Thyroid gland (tissue), 4 donors: ENCODE measurements at regions not wholly inside any gene's neighbourhood (a gene's known extent, or its start where the extent isn't known, plus 50 kb on each side); places are given as distances from the start of the nearest gene placed in this dataset.

Experiments used
- DNase-seq, 2 donors: peaks; one replicate each; pipeline ENCODE4 v3.0.0-alpha.2; 2019
- H3K27ac ChIP-seq, 3 donors: fragments of 200-600 bp; sonication (generic); 1 replicate in 2 of 3; 2 replicates in 1 of 3; pipeline ENCODE4 v1.5.1; 2016 to 2019; ENCODE audit warnings: mild to moderate bottlenecking in 1 of 3, moderate library complexity in 1 of 3
- H3K27me3 ChIP-seq: fragments of 200-600 bp; sonication (generic); one replicate; pipeline ENCODE4 v1.5.1; 2019
- H3K36me3 ChIP-seq, 2 donors: fragments of 200-600 bp; sonication (generic); one replicate each; pipeline ENCODE4 v1.5.1; 2016 to 2019
- H3K4me1 ChIP-seq, 2 donors: fragments of 200-600 bp; sonication (generic); one replicate each; pipeline ENCODE4 v1.5.1; 2017 to 2019
- H3K4me3 ChIP-seq, 3 donors: fragments of 200-600 bp; sonication (generic); replicated peaks in 1 of 3; 1 replicate in 2 of 3; 2 replicates in 1 of 3; pipeline ENCODE4 v1.5.1; 2016; ENCODE audit warnings: mild to moderate bottlenecking in 1 of 3
- H3K9me3 ChIP-seq: fragments of 200-600 bp; sonication (generic); one replicate; pipeline ENCODE4 v1.5.1; 2017
- POLR2A ChIP-seq, 2 donors: fragments of 450-650 bp; IDR thresholded peaks; one replicate each; pipeline ENCODE4 v1.6.1; 2017; ENCODE audit warnings: antibody characterized with exemption in 2 of 2, mild to moderate bottlenecking in 2 of 2, moderate library complexity in 1 of 2
- WGBS, 2 donors: methylation state at CpG; one replicate each; pipeline ENCODE4 v1.1.5; 2017; 5-methylcytosine and 5-hydroxymethylcytosine counted together
- intact Hi-C: fragments of 100-400 bp; cut with DNase I; formaldehyde crosslinking; loops from one replicate; pipeline ENCODE4 v1.15.1; 2023
- TF ChIP-seq, protein P1 (sequence below), 6 experiments: fragments of 200-600 bp in 3 of 6; fragments of 450-650 bp in 3 of 6; sonication (generic) in 3 of 6; IDR thresholded peaks; one replicate each; pipeline ENCODE4 v1.5.1; 2016 to 2019; ENCODE audit warnings: antibody characterized with exemption in 6 of 6, mild to moderate bottlenecking in 2 of 6, inconsistent platforms in 1 of 6, moderate library complexity in 1 of 6

DNA sequence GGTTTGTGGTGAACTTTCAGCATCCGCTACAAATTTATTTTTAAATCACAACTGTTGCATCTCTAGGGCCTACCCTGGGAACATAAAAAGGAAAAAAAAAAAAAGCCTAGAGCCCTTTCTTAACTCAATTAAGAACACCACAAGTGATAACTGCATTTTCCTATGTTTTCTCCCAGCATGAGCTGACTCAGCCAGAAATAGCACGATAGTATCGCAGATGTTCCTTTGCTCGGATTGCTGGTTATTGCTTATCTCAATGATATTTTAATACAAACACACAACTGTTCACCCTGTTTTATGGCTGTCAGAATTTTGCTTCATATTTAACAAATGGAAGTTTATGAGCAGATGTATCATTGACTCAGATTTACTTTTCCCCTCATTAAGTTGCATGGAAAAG, 251.8 kb upstream of the SUCLG2 start:
- no peak overlapping the region for H3K27ac ChIP-seq
- WGBS, 2 donors = 79 to 88% methylated on average over 4 of the region's 4 CpGs
- TF ChIP-seq, protein P1, sequence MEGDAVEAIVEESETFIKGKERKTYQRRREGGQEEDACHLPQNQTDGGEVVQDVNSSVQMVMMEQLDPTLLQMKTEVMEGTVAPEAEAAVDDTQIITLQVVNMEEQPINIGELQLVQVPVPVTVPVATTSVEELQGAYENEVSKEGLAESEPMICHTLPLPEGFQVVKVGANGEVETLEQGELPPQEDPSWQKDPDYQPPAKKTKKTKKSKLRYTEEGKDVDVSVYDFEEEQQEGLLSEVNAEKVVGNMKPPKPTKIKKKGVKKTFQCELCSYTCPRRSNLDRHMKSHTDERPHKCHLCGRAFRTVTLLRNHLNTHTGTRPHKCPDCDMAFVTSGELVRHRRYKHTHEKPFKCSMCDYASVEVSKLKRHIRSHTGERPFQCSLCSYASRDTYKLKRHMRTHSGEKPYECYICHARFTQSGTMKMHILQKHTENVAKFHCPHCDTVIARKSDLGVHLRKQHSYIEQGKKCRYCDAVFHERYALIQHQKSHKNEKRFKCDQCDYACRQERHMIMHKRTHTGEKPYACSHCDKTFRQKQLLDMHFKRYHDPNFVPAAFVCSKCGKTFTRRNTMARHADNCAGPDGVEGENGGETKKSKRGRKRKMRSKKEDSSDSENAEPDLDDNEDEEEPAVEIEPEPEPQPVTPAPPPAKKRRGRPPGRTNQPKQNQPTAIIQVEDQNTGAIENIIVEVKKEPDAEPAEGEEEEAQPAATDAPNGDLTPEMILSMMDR (IDR thresholded peaks at IDR 0.05) = no peak
- no peak for TF ChIP-seq POLR2A (IDR thresholded peaks at IDR 0.05)
- intact Hi-C loops = no loop called here
- H3K9me3 ChIP-seq = no peaks in the 10 kb centered on the region
- DNase-seq = no peak
- no peaks in the 10 kb centered on the region for H3K27me3 ChIP-seq
- H3K4me3 ChIP-seq = no peak overlapping the region
- no peaks in the 10 kb centered on the region for H3K36me3 ChIP-seq
- H3K4me1 ChIP-seq = no peaks in the 10 kb centered on the region

DNA sequence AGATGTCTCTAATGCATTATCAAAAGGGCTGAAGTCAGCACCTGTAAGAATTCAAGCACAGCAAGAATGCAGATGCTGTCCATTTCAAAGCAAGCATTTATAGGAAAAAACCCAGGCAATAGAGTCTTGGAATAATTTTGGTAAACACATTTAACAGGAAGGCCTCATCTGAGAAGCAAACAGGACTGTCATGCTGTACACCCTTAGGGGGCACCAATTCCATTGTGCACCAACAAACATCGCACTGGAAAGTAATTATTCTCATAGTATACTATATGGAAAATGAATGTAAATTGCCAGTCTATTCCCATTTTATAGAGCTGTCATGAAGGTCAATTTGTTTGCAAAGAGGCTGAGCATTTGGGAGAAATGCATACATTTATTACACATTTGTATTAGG, 247.3 kb upstream of the SUCLG2 start:
- Histone ChIP-seq H3K36me3 (no peaks in the 10 kb centered on the region), H3K27me3 (no peaks in the 10 kb centered on the region), H3K27ac (no peak overlapping the region), H3K4me3 (no peak overlapping the region), H3K4me1 (no peaks in the 10 kb centered on the region), H3K9me3 (no peaks in the 10 kb centered on the region)
- no peak for TF ChIP-seq POLR2A (IDR thresholded peaks at IDR 0.05)
- TF ChIP-seq, protein P1 (IDR thresholded peaks at IDR 0.05) = no peak
- DNase-seq = no peak
- WGBS, 2 donors = 79 to 82% methylated on average over 1 of the region's 1 CpG
- intact Hi-C loops = no loop called here

DNA sequence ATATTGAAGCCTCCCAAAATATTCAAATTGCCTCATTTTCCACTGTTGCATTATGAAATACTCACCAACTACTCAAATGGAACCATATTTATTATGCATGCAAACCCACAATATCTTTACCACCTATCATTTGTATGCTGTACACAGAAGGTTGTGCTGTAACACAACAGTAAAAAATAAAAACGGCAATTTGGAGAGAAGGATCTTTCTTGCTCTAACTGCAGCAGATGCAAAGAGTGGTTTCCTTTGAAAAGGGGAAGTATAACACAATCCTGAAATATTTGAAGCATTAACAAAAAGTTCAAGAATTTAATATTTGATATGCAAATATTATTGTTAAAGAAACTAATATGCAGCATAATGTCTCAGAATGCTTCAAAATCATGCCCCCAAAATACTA, 244.5 kb upstream of the SUCLG2 start:
- intact Hi-C loops = no loop called here
- H3K4me1 ChIP-seq = no peaks in the 10 kb centered on the region
- H3K9me3 ChIP-seq = no peaks in the 10 kb centered on the region
- no peaks in the 10 kb centered on the region for H3K27me3 ChIP-seq
- H3K36me3 ChIP-seq = no peaks in the 10 kb centered on the region
- DNase-seq = no peak
- WGBS, 2 donors = 88 to 90% methylated on average over 1 of the region's 1 CpG
- TF ChIP-seq POLR2A (IDR thresholded peaks at IDR 0.05) = no peak
- TF ChIP-seq, protein P1 (IDR thresholded peaks at IDR 0.05) = no peak
- H3K4me3 ChIP-seq = no peak overlapping the region
- H3K27ac ChIP-seq = no peak overlapping the region

DNA sequence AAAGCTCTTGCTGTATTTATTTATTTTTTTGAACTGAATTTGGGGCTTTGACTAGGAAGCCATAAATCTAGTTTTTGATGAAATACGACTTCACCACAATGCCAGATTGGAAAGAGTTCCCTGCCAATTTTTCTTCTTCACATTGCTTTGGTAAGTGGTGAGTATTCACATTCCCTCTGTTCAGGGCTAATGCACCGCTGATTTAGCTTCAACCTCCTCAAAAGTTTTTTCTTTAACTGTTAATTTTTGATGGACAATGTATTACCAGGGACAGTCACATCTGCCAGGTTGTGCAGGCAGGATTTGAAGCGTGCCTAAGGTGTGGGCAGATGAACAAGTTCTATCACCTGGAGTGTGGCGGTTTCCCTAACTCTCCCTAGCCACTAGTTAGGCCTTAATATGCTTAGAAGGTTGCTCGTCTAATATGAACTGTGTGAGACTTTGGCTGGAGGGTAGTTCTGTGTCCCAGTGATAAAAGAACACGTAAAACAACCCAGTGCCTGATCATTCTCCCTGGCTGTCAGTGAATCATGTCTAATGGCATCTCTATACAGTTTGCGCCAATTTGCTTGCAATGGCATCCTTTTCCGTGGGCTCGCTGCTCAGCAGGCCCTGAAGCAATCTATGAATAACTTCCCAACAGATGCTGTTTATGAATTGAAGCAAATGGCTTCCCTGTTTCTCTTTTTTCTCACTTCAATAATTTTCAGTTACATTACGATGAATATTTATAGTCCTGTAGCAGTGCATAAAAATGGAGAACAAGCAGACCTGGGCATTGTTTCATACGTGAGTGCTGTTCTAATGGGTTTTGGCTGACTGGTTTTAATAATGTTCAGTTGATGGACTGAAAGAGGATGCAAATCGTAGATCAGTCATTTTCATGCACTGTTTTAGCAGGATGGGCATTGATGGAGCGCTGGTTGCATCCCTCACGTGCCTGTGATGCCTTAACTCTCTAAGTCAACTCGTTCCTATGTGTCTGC, 243.2 kb upstream of the SUCLG2 start:
- intact Hi-C loops = no loop called here
- Histone ChIP-seq H3K36me3 (no peaks in the 10 kb centered on the region), H3K27ac (no peak overlapping the region), H3K4me1 (no peaks in the 10 kb centered on the region), H3K9me3 (no peaks in the 10 kb centered on the region), H3K4me3 (no peak overlapping the region), H3K27me3 (no peaks in the 10 kb centered on the region)
- TF ChIP-seq, protein P1 (IDR thresholded peaks at IDR 0.05) = no peak
- no peak for TF ChIP-seq POLR2A (IDR thresholded peaks at IDR 0.05)
- no peak for DNase-seq
- WGBS, 2 donors = 86 to 88% methylated on average over 15 of the region's 15 CpGs

DNA sequence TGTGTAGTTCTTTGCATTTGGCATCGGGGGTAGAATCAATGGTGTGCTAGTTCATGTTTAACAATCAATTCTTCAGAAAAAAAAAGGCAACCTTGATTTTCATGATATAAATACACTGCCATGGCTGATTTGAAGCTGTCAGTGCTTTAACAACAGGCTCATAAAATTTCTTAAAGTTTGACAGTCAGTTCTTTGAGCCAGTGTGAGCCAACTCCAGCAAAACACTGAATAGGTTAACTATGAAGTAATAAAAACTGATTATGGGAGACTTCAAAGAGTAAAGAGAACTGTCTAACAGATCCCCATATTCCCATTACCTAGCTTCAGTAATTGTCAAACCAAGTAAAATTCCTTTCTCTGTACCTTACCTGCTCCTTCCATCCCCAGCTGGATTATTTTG, 241.7 kb upstream of the SUCLG2 start:
- WGBS, 2 donors = 88 to 95% methylated on average over 1 of the region's 1 CpG
- Histone ChIP-seq H3K9me3 (no peaks in the 10 kb centered on the region), H3K4me1 (no peaks in the 10 kb centered on the region), H3K36me3 (no peaks in the 10 kb centered on the region), H3K27me3 (no peaks in the 10 kb centered on the region), H3K4me3 (no peak overlapping the region), H3K27ac (no peak overlapping the region)
- no peak for DNase-seq
- intact Hi-C loops = no loop called here
- TF ChIP-seq, protein P1 (IDR thresholded peaks at IDR 0.05) = no peak
- TF ChIP-seq POLR2A (IDR thresholded peaks at IDR 0.05) = no peak
